Chondrocyte (in vitro differentiated cells): ENCODE measurements at regions not wholly inside any gene's neighbourhood (a gene's known extent, or its start where the extent isn't known, plus 50 kb on each side); places are given as distances from the start of the nearest gene placed in this dataset.
A peak's percentile ranks its signal among the peaks of the same experiment; 100 is the strongest.
"Not testable (repeated sequence)": the region's sequence is repeated elsewhere in the genome, so short reads cannot be mapped to it uniquely, and the experiment has no call there.

Source experiments
- DNase-seq: peaks from one replicate; pipeline ENCODE4 v3.0.0; 2021; ENCODE audit warnings: mixed read lengths, low spot score
- H3K27ac Mint-ChIP-seq: one replicate; pipeline ENCODE4 v1.8.0; 2021; ENCODE audit warnings: mild to moderate bottlenecking, moderate library complexity, mixed read lengths; ENCODE audit not compliant: unreplicated experiment
- H3K27me3 Mint-ChIP-seq: 2 replicates; pipeline ENCODE4 v1.8.0; 2021; ENCODE audit warnings: low read depth, mixed read lengths
- H3K36me3 Mint-ChIP-seq: 2 replicates; pipeline ENCODE4 v1.8.0; 2021; ENCODE audit warnings: low read depth, mixed read lengths
- H3K4me1 Mint-ChIP-seq: 2 replicates; pipeline ENCODE4 v1.8.0; 2021; ENCODE audit warnings: low read depth, mild to moderate bottlenecking, mixed read lengths
- H3K4me3 Mint-ChIP-seq: one replicate; pipeline ENCODE4 v1.8.0; 2021; ENCODE audit warnings: mild to moderate bottlenecking, moderate library complexity, mixed read lengths; ENCODE audit not compliant: unreplicated experiment
- H3K9me3 Mint-ChIP-seq: 2 replicates; pipeline ENCODE4 v1.8.0; 2021; ENCODE audit warnings: low read depth, mixed read lengths
- TF ChIP-seq, protein P1 (sequence below): fragments of 200-600 bp; sonication (generic); IDR thresholded peaks from 2 replicates; pipeline ENCODE4 v1.5.0; 2021; ENCODE audit warnings: antibody characterized with exemption, mild to moderate bottlenecking, moderate library complexity

DNA sequence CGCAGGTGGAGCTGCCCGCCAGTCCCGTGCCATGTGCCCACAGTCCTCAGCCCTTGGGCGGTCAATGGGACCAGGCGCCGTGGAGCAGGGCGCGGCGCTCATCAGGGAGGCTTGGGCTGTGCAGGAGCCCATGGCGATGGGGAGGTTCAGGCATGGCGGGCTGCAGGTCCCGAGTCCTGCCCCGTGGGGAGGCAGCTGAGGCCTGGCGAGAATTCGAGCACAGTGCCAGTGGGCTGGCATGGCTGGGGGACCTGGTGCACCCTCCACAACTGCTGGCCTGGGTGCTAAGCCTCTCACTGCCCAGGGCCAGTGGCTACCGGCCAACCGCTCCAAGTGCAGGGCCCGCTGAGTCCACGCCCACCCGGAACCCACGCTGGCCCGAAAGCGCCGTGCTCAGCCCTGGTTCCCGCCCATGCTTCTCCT, 646.5 kb downstream of the GABRG1 start:
- peaks cover 11% of the 10 kb centered on the region for H3K9me3 Mint-ChIP-seq
- TF ChIP-seq, protein P1, sequence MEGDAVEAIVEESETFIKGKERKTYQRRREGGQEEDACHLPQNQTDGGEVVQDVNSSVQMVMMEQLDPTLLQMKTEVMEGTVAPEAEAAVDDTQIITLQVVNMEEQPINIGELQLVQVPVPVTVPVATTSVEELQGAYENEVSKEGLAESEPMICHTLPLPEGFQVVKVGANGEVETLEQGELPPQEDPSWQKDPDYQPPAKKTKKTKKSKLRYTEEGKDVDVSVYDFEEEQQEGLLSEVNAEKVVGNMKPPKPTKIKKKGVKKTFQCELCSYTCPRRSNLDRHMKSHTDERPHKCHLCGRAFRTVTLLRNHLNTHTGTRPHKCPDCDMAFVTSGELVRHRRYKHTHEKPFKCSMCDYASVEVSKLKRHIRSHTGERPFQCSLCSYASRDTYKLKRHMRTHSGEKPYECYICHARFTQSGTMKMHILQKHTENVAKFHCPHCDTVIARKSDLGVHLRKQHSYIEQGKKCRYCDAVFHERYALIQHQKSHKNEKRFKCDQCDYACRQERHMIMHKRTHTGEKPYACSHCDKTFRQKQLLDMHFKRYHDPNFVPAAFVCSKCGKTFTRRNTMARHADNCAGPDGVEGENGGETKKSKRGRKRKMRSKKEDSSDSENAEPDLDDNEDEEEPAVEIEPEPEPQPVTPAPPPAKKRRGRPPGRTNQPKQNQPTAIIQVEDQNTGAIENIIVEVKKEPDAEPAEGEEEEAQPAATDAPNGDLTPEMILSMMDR, result no peak
- peak; percentile 88 for DNase-seq
- no peaks in the 10 kb centered on the region for H3K36me3 Mint-ChIP-seq
- H3K4me3 Mint-ChIP-seq, result no peak overlapping the region
- H3K27me3 Mint-ChIP-seq, result no peaks in the 10 kb centered on the region
- H3K4me1 Mint-ChIP-seq, result no peaks in the 10 kb centered on the region
- H3K27ac Mint-ChIP-seq, result no peak overlapping the region

DNA sequence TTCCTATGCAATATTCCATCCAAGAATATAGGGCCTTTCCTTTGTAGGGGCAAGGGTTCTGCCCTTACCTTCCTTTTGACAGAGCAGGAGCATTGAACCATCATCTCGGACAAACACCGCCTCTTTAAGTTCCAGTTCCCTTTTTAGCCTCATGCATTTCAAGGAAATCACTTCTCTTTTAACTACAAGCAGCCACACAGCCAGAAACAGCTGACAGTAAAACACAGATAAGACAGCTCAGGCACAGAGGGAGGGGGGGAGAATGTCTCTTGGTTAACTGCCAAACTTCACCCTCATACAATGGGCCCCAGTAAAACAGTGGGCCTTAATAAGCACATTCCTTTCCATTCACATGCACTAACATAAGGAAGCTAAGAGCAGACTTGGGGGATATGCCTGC, 648.3 kb downstream of the GABRG1 start:
- TF ChIP-seq, protein P1, result no peak
- peaks cover 11% of the 10 kb centered on the region for H3K9me3 Mint-ChIP-seq

DNA sequence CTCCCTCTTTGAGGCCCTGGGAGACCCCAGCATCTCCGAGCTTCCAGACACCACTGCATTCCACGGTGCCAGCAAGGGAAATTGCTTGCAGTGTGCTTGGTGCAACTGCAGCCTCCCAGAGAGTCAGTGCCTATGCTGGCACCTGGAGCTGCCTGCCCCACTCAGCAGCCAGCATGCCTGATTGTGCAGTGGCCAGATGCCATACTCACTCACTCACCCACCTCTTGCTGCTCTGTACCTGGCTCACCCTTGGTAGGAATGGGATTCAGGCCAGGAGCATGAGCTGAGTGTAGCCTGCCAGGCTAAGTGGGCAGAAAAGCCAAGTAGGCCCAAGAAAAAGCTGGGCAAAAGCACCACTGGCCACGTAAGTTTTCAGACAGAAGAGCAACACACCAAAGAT, 651.4 kb downstream of the GABRG1 start:
- Mint-ChIP-seq H3K36me3 (no peaks in the 10 kb centered on the region), H3K4me1 (no peaks in the 10 kb centered on the region), H3K4me3 (no peak overlapping the region), H3K27ac (no peak overlapping the region), H3K9me3 (peaks cover 11% of the 10 kb centered on the region), H3K27me3 (no peaks in the 10 kb centered on the region)
- no peak for DNase-seq
- TF ChIP-seq, protein P1, result no peak

More for the DNA sequence above, 648.3 kb downstream of the GABRG1 start:
- DNase-seq, result no peak
- no peak overlapping the region for H3K4me3 Mint-ChIP-seq
- H3K36me3 Mint-ChIP-seq, result no peaks in the 10 kb centered on the region
- H3K27ac Mint-ChIP-seq, result no peak overlapping the region
- H3K27me3 Mint-ChIP-seq, result no peaks in the 10 kb centered on the region
- H3K4me1 Mint-ChIP-seq, result no peaks in the 10 kb centered on the region

DNA sequence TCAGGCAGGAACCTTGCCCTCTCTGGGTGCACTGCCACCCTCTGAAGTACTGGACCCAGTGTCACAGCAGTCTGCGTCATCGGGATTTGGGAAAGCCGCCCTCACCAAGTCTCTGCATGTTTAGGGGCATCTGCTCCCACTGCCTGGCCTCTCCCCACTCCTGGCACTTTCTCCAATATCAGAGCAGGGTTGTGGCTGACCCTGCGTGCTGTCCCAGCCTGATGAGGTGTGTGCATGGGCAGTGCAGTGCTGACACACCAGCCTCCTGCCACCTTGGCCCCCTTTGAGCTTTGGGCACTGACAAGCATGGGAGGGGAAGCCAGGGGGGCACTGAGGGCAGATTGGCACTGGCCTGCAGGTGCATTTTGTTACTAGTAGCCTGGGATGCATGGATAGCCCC, 652.5 kb downstream of the GABRG1 start:
- Mint-ChIP-seq H3K27me3 (no peaks in the 10 kb centered on the region), H3K4me1 (no peaks in the 10 kb centered on the region), H3K36me3 (no peaks in the 10 kb centered on the region), H3K9me3 (peaks cover 8% of the 10 kb centered on the region), H3K27ac (no peak overlapping the region), H3K4me3 (no peak overlapping the region)
- no peak for DNase-seq
- TF ChIP-seq, protein P1, result no peak

DNA sequence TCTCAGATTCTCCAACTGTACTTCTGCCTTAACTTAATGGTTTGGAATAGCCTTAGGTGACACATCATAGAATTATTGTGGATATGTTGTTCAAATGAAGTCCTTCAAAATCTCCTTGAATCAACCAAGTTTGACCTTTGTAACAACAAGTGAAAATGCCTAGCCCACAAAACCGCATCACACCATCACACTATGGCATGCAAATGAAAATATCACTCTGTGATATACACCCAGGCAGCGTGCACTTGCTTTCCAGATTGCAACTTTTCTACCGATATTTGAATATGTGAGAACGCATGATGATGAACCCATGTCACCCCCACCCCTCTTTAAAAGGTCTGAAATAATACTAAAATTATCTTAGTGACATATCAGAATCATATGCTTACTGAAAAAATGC, 656.7 kb downstream of the GABRG1 start:
- no peaks in the 10 kb centered on the region for H3K27me3 Mint-ChIP-seq

DNA sequence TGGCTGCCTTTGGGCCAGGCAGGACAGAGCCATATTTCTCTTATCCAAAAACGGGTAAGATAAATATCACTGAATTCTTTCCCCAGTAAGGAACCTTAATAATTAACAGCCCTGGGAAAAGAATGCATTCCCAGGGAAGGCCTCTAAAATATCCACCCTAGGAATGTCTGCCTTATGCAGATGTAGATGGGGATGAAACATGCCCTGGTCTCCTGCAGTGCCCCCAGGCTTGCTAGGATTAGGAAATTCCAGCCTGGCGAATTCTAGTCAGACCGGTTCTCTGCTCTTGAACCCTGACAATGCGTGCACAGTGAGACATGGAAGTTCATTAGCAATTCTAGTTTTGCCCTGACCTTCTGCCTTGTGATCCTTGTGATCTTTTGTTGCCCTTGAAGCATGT, 663.7 kb downstream of the GABRG1 start:
- not testable (repeated sequence) for H3K27ac Mint-ChIP-seq, H3K9me3 Mint-ChIP-seq, DNase-seq, H3K4me3 Mint-ChIP-seq, H3K4me1 Mint-ChIP-seq, H3K27me3 Mint-ChIP-seq, H3K36me3 Mint-ChIP-seq

More for the DNA sequence above, 656.7 kb downstream of the GABRG1 start:
- Mint-ChIP-seq H3K9me3 (no peaks in the 10 kb centered on the region), H3K4me3 (no peak overlapping the region), H3K36me3 (no peaks in the 10 kb centered on the region), H3K27ac (no peak overlapping the region), H3K4me1 (no peaks in the 10 kb centered on the region)
- no peak for DNase-seq
- TF ChIP-seq, protein P1, result no peak
